ENCODE measurements at regions not wholly inside any gene's neighbourhood (a gene's known extent, or its start where the extent isn't known, plus 50 kb on each side); places are given as distances from the start of the nearest gene placed in this dataset.

DNA sequence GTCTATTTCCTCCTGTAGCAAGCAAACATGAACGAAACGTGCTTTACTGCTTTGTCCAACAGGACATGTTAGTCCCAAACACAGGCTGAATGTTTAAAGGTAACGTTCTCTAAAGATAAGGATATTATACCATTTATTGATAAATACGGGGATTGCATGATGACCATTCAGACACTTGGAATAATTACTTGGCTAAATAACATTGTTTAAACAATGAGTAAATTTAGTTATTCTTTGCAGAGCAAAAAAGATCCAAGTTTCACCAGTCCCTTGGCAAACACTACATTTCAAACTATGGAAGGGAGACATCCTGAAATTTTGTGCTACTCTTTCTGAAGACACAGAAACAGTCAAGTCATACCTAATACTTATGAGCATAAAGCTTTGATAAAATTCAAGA lies 88.0 kb downstream of the ZNF280B start:
- no peak for DNase-seq (ENCODE audit: low spot score)

GRCh38 chr22:22421392-22421791 lies 87.2 kb downstream of the ZNF280B start:
- no peak for DNase-seq (ENCODE audit: low spot score)

DNA sequence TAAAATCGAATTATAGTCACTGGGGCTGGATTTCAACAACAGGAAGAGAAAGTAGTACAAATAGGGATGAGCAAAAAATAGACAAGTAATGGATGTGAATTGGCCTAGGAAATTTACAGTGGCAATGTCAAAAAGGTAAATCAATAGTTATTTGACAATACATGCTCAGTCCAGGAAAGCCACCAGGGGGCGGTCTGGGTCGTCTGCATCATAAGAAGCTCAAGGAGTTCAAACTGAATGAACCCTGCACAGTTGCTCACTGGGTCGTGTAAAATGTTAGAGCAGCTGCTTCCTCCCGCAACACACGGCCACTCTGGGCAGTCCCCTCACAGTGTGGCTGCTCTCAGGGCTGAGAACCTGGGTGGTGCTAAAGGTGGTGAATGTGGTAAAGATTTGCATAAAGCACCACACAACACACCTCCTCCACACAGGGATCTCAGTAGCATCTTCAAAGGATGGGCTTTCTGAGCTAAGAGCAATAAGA lies 85.9 kb downstream of the ZNF280B start:
- peak; percentile 27 for DNase-seq (ENCODE audit: low spot score)

GRCh38 chr22:22423681-22424080 lies 84.9 kb downstream of the ZNF280B start:
- no peak for DNase-seq (ENCODE audit: low spot score)

DNA sequence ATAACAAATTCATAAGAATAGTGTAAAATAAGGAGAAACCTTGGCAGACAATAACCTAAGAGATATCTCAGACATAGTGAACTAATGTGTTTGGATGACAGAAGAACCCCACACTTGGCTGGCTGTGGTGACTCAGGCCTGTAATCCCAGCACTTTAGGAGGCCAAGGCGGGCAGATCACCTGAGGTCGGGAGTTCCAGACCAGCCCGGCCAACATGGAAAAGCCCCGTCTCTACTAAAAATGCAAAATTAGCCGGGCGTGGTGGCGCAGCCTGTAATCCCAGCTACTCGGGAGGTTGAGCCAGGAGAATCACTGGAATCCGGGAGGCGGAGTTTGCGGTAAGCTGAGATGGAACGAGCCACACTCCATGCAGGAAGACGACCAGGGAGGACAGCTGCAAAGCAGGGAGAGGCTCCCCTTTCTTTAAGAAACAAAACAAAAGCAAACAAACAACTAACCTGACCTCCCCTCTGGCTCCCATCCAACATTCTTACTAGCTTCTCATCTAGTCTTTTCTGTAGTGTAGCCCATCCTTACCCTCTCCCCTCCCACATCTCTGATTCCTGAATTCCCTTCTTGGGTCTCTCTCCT lies 84.2 kb downstream of the ZNF280B start:
- no peak for DNase-seq (ENCODE audit: low spot score)

DNA sequence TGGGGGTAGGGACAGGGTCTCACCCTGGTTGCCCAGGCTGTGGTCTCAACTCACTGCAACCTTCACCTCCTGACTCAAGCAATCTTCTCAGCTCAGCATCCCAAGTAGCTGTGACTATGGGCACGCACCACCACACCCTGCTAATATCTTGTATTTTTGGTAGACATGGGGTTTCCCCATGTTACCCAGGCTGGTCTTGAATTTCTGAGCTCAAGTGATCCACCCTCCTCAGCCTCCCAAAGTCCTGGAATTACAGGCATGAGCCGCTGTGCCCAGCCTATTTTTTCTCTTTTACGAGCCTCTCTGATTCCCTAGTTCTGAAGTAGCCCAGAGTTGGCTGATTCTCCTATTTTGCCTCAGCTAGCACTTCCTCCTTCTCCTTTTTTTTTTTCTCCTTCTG lies 83.6 kb downstream of the ZNF280B start:
- DNase-seq (ENCODE audit: low spot score): no peak

- DNase-seq (ENCODE audit: low spot score): no peak
Measured at GRCh38 chr22:22425356-22425755, 83.2 kb downstream of the ZNF280B start.

GRCh38 chr22:22425783-22426624 lies 82.5 kb downstream of the ZNF280B start:
- DNase-seq (ENCODE audit: low spot score): no peak

DNA sequence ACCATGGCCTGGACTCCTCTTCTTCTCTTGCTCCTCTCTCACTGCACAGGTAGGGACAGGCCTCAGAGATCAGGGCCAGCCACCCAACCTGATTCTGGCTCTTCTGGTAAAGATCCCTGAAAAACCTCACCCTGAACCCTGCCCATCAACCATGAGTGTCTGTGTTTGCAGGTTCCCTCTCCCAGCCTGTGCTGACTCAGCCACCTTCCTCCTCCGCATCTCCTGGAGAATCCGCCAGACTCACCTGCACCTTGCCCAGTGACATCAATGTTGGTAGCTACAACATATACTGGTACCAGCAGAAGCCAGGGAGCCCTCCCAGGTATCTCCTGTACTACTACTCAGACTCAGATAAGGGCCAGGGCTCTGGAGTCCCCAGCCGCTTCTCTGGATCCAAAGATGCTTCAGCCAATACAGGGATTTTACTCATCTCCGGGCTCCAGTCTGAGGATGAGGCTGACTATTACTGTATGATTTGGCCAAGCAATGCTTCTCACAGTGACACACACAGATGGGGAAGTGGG lies 80.9 kb downstream of the ZNF280B start:
- no peak for DNase-seq (ENCODE audit: low spot score)

DNA sequence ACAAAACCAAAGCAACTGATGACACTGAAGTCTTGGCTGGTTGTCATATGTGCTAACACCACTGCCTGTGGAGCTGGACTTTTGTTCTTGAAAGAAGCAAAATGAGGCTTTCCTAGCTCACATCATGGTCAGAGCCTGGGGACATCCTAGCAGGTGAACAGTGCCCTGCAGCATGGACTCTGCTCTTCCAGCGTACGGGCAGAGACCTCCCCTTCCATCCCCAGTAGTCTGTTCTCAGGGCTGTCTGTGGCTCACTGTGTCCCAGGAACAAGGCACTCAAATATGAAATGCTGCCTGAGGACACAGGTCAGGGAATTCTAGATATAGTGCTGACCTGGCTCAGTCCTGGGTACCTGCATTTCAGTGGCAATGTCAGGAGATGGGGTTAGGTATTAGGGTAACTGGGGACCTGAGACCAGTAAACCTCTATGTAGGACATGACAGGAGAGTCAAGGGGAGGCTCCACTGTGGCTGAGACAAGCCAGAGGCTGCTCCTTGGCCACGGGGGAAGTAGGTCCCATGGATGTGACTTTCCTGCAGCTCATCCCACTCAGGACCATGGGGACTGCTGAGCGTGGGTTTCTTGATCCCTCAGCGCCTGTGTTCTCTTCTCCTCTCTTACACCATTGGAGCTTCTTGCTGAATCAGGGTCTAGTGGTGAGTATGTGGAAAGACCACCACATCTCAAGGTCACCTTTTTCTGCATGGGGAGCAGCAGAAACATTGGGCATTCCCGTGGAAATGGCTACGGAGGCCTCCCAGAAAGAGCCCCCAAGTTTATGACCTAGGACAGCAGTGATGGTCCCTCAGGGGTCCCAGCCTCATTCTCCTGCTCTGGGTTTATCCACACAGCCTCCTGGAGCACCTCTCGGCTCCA lies 80.1 kb downstream of the ZNF280B start:
- DNase-seq (ENCODE audit: low spot score): no peak

DNA sequence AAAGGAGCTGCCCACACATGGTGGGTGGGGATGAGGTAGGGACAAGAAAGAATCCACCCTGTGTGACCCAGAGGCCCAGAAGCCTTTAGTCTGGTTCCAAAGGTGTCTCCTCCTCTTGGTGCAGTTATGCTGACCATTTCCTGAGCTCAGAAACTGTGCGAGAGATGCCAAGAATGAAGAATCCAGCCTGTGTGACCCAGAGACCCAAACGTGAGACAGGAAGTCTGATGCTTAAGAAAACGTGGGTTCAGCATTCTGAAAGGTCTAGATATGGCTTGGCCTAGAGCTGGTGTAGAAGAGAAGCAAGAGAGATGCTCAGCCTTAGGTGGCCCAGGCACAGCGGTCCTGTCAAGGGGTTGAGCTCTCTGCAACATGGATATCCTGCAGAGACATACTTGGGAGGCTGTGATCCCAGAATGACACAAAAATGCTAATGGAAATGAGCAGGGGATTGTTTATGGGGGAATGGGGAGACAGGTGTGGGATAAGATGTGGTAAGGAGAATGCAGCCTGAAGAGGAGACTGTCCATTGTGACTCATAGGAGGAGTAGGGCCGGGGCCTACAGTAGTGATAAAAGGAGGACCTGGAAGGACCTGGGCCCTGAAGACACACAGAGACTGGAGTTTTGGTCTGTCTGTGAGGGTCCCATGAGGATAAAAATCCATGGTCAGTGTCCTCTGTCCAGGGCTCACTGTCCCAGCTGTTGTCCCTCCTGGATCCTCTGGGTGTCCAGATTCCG lies 79.0 kb downstream of the ZNF280B start:
- DNase-seq (ENCODE audit: low spot score): no peak

DNA sequence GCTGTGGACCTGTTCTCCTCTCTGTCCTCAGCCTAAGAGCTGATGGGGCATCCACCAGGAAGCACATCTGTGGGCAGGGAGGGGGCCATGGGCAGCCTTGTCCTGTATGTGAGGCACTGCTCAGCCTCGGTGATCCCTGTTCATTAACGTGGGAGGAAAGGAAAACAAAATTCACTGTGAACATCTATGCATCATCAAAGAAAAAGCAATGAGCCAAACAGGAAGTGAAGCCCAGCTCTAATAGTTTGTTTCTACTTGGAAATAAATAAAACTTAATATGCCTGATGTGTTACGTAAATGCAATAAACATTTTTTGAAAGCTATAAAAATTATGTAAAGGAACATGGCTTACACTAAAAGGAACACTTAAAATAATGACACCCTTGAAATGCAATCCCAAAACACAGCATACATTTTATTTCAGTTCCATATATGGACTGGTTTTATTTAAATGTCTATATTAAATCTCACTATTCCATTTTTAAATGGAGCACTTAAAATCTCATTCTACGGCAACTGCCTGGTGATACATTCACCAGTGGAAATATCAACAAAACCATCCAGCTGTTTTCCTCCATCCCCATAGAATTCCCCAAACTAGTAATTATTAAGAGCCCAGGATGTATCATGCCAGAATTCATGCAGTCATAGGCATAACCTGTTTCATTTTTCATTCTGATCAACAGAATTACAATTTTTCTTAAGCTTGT lies 78.3 kb downstream of the ZNF280B start:
- no peak for DNase-seq (ENCODE audit: low spot score)

DNA sequence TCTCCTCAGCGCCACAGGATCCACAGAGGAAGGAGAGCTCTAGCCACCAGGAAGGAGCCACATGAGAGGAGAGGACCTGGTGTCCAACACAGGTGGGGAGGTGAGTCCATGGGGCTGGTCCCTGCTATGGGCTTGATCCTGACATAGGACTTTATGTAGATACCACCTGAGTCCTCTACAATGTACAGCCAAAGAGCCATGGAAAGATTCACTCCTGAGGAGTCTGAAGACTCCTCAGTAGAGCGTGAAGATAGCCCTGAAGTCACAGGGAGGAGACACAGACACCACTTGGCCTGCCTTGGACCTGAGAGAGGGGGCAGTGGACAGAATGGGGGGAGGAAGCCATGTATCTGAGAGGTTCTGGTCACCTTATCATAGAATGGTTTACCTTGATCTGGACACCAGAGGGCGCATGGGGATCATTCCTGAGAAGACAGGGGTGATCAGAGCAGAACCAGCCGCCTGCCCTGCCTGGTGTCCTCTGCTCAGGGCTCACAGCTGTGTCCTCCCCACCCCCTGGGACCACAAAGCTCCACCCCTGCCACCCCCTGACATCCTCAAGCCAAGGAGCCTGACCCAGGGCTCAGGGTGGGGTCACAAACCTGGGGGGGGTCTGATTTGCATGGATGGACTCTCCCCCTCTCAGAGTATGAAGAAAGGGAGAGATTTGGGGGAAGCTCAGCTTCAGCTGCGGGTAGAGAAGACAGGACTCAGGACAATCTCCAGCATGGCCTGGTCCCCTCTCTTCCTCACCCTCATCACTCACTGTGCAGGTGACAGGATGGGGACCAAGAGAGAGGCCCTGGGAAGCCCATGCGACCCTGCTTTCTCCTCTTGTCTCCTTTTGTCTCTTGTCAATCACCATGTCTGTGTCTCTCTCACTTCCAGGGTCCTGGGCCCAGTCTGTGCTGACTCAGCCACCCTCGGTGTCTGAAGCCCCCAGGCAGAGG lies 77.0 kb downstream of the ZNF280B start:
- peak; percentile 68 for DNase-seq (ENCODE audit: low spot score)

DNA sequence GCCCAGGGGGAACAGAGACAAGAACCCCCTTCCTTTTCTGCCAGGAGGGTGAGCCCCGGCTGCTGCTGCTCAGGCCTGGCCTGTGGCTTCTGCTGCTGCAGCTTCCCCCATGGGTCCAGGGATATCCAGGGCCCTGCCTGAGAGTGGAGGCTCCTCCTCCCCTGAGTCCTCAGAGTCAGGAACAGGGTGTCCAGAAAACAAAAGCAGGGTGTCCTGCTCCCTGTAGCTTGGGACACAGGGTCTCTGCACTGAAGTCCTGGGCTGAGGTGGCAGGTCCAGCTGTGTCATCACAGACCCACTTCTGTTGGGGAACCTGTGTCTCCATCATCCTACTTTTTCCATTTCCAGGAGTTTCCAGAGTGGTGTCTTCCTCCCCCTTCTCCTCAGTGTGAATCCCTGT lies 76.1 kb downstream of the ZNF280B start:
- no peak for DNase-seq (ENCODE audit: low spot score)

DNA sequence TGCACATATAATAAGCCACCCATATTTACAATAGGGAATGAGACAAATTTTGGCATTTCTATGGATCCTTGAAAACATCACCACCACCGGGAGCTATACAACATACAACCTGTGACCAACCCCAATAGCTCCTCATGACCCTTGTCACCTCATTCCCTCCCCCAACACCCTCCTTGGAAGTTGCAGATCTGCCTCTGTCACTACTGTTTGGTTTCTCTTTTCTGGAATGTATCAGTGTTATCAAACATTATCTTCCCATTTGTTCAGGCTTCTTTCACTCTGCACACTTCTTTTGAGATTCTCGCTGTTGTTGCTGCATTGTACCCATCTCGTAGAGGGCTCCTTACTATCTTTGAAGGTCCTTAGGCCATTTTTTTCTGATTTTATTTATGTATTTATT lies 75.6 kb downstream of the ZNF280B start:
- DNase-seq (ENCODE audit: low spot score): no peak

- DNase-seq (ENCODE audit: low spot score): no peak
Measured at GRCh38 chr22:22433770-22434169, 74.8 kb downstream of the ZNF280B start.

All from HuH-7.5 (cell line).